Left ventricle myocardium inferior (tissue), 1 donor: ENCODE measurements at regions not wholly inside any gene's neighbourhood (a gene's known extent, or its start where the extent isn't known, plus 50 kb on each side); places are given as distances from the start of the nearest gene placed in this dataset.

Source experiments
- DNase-seq: peaks from one replicate; pipeline ENCODE4 v3.0.0-alpha.2; 2020
- H3K27ac ChIP-seq: fragments of 200-600 bp; replicated peaks from 2 replicates; pipeline ENCODE4 v1.8.0; 2021
- H3K27me3 ChIP-seq: fragments of 200-600 bp; 2 replicates; pipeline ENCODE4 v1.8.0; 2021; ENCODE audit warnings: low read depth
- H3K36me3 ChIP-seq: fragments of 200-600 bp; 2 replicates; pipeline ENCODE4 v1.8.0; 2021
- H3K4me1 ChIP-seq: fragments of 200-600 bp; 2 replicates; pipeline ENCODE4 v1.8.0; 2021
- H3K4me3 ChIP-seq: fragments of 200-600 bp; 2 replicates; pipeline ENCODE4 v1.8.0; 2021; ENCODE audit warnings: mild to moderate bottlenecking, moderate library complexity
- H3K9me3 ChIP-seq: fragments of 200-600 bp; replicated peaks from 2 replicates; pipeline ENCODE4 v1.8.0; 2021
- CTCF ChIP-seq: fragments of 200-600 bp; IDR thresholded peaks from 2 replicates; pipeline ENCODE4 v1.8.0; 2021; ENCODE audit warnings: antibody characterized with exemption, mild to moderate bottlenecking, borderline replicate concordance
- intact Hi-C: fragments of 100-400 bp; cut with micrococcal nuclease; formaldehyde crosslinking; loops from one replicate; pipeline ENCODE4 v1.11.0; 2022
- donor health status: DM: no; HTN: yes; CAD: no; lungs with severe emphysema.

GRCh38 chrX:109873574-109873973 is 129.3 kb upstream of the TMEM164 start:
- intact Hi-C loops: no loop called here
- H3K36me3 ChIP-seq: no peaks in the 10 kb centered on the region
- no peak for TF ChIP-seq CTCF
- no peak for DNase-seq
- no peaks in the 10 kb centered on the region for H3K4me1 ChIP-seq
- no peaks in the 10 kb centered on the region for H3K9me3 ChIP-seq
- no peak overlapping the region for H3K27ac ChIP-seq
- no peaks in the 10 kb centered on the region for H3K27me3 ChIP-seq
- no peak overlapping the region for H3K4me3 ChIP-seq

- intact Hi-C loops: no loop called here
- Histone ChIP-seq H3K27ac (no peak overlapping the region), H3K4me1 (no peaks in the 10 kb centered on the region), H3K4me3 (no peak overlapping the region), H3K9me3 (no peaks in the 10 kb centered on the region), H3K36me3 (no peaks in the 10 kb centered on the region), H3K27me3 (no peaks in the 10 kb centered on the region)
- no peak for DNase-seq
- no peak for TF ChIP-seq CTCF
These were observed 128.9 kb upstream of the TMEM164 start for GRCh38 chrX:109873983-109874382.

GRCh38 chrX:109874548-109874947 is 128.4 kb upstream of the TMEM164 start:
- no peak overlapping the region for H3K4me3 ChIP-seq
- H3K4me1 ChIP-seq: no peaks in the 10 kb centered on the region
- intact Hi-C loops: no loop called here
- H3K36me3 ChIP-seq: no peaks in the 10 kb centered on the region
- no peak for DNase-seq
- H3K27me3 ChIP-seq: no peaks in the 10 kb centered on the region
- H3K9me3 ChIP-seq: no peaks in the 10 kb centered on the region
- no peak for TF ChIP-seq CTCF
- H3K27ac ChIP-seq: no peak overlapping the region

- H3K27me3 ChIP-seq: no peaks in the 10 kb centered on the region
- H3K27ac ChIP-seq: no peak overlapping the region
- DNase-seq: no peak
- no peak overlapping the region for H3K4me3 ChIP-seq
- no peaks in the 10 kb centered on the region for H3K9me3 ChIP-seq
- no peaks in the 10 kb centered on the region for H3K36me3 ChIP-seq
- H3K4me1 ChIP-seq: no peaks in the 10 kb centered on the region
- no peak for TF ChIP-seq CTCF
- intact Hi-C loops: no loop called here
These were observed 127.1 kb upstream of the TMEM164 start for GRCh38 chrX:109875831-109876230.

- Histone ChIP-seq H3K9me3 (no peaks in the 10 kb centered on the region), H3K27ac (no peak overlapping the region), H3K4me3 (no peak overlapping the region), H3K36me3 (no peaks in the 10 kb centered on the region), H3K27me3 (no peaks in the 10 kb centered on the region), H3K4me1 (no peaks in the 10 kb centered on the region)
- no peak for DNase-seq
- TF ChIP-seq CTCF: no peak
- intact Hi-C loops: no loop called here
These were observed 124.7 kb upstream of the TMEM164 start for GRCh38 chrX:109878236-109878635.

- Histone ChIP-seq H3K36me3 (no peaks in the 10 kb centered on the region), H3K27ac (no peak overlapping the region), H3K4me1 (no peaks in the 10 kb centered on the region), H3K4me3 (no peak overlapping the region), H3K9me3 (no peaks in the 10 kb centered on the region), H3K27me3 (no peaks in the 10 kb centered on the region)
- no peak for DNase-seq
- TF ChIP-seq CTCF: no peak
- intact Hi-C loops: loop anchor here (10.0 kb wide), 2 partner anchors 165 to 395 kb away; partner anchors contain the start of gene GUCY2F
These were observed 122.9 kb upstream of the TMEM164 start for GRCh38 chrX:109879991-109880390.
